ENCODE measurements at regions not wholly inside any gene's neighbourhood (a gene's known extent, or its start where the extent isn't known, plus 50 kb on each side); places are given as distances from the start of the nearest gene placed in this dataset.

DNA sequence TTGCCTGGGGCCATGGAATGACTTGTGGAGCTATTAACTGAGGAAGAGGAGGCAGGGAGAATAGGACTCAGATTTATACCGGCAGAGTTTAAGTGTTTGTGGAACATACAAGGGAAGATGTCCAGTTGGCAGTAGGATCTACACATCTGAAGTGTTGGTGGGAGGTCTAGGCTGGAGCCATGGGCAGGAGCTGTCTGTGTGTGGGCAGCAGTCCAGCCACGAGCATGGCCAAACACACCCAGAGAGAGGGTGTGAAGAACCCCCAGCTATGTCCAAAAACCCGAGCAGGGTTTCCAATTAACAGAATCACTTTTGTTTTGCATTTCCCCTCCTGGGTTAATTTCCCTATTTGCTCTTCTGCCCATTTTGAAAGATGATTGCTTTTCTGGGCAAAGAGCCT is 393.7 kb downstream of the CDK5RAP2 start (continued):
- no peak for TF ChIP-seq REST (IDR thresholded peaks at IDR 0.05)

GRCh38 chr9:120184266-120184665 is 395.7 kb downstream of the CDK5RAP2 start:
- no peaks in the 10 kb centered on the region for H3K36me3 ChIP-seq (ENCODE audit: control insufficient read depth in 4 of 4, insufficient read depth in 3 of 4, low read depth in 1 of 4, low read length in 3 of 4)
- H3K27ac ChIP-seq (ENCODE audit: low read depth in 1 of 2, low read length in 2 of 2), result no peak overlapping the region
- WGBS, result 53% methylated on average over 3 of the region's 3 CpGs
- DNase-seq (ENCODE audit: low spot score), result no peak
- no peaks in the 10 kb centered on the region for H3K4me1 ChIP-seq (ENCODE audit: control insufficient read depth in 4 of 4, insufficient read depth in 4 of 4, low read length in 3 of 4)
- H3K9ac ChIP-seq (ENCODE audit: low read depth in 1 of 2, low read length in 2 of 2), result no peak overlapping the region
- H3K9me3 ChIP-seq (ENCODE audit: control insufficient read depth in 4 of 4, low read length in 3 of 4), result no peaks in the 10 kb centered on the region
- no peak for TF ChIP-seq GABPA (IDR thresholded peaks at IDR 0.05 in 1 of 2, conservative IDR thresholded peaks at IDR 0.05 in 1 of 2)
- TF ChIP-seq FOXA1 (IDR thresholded peaks at IDR 0.05), result no peak
- no peak for TF ChIP-seq RAD21 (IDR thresholded peaks at IDR 0.05)
- TF ChIP-seq HNF4G (IDR thresholded peaks at IDR 0.05), result no peak
- TF ChIP-seq TAF1 (conservative IDR thresholded peaks at IDR 0.05), result no peak
- TF ChIP-seq, protein P1, sequence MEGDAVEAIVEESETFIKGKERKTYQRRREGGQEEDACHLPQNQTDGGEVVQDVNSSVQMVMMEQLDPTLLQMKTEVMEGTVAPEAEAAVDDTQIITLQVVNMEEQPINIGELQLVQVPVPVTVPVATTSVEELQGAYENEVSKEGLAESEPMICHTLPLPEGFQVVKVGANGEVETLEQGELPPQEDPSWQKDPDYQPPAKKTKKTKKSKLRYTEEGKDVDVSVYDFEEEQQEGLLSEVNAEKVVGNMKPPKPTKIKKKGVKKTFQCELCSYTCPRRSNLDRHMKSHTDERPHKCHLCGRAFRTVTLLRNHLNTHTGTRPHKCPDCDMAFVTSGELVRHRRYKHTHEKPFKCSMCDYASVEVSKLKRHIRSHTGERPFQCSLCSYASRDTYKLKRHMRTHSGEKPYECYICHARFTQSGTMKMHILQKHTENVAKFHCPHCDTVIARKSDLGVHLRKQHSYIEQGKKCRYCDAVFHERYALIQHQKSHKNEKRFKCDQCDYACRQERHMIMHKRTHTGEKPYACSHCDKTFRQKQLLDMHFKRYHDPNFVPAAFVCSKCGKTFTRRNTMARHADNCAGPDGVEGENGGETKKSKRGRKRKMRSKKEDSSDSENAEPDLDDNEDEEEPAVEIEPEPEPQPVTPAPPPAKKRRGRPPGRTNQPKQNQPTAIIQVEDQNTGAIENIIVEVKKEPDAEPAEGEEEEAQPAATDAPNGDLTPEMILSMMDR (IDR thresholded peaks at IDR 0.05; ENCODE audit: low read depth, low read length, missing input control), result no peak
- TF ChIP-seq, protein P2, sequence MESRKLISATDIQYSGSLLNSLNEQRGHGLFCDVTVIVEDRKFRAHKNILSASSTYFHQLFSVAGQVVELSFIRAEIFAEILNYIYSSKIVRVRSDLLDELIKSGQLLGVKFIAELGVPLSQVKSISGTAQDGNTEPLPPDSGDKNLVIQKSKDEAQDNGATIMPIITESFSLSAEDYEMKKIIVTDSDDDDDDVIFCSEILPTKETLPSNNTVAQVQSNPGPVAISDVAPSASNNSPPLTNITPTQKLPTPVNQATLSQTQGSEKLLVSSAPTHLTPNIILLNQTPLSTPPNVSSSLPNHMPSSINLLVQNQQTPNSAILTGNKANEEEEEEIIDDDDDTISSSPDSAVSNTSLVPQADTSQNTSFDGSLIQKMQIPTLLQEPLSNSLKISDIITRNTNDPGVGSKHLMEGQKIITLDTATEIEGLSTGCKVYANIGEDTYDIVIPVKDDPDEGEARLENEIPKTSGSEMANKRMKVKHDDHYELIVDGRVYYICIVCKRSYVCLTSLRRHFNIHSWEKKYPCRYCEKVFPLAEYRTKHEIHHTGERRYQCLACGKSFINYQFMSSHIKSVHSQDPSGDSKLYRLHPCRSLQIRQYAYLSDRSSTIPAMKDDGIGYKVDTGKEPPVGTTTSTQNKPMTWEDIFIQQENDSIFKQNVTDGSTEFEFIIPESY (IDR thresholded peaks at IDR 0.05), result no peak
- TF ChIP-seq YY1 (IDR thresholded peaks at IDR 0.05), result no peak
- no peak for TF ChIP-seq MAX (IDR thresholded peaks at IDR 0.05)
- TF ChIP-seq NR2F2 (IDR thresholded peaks at IDR 0.05), result no peak
- TF ChIP-seq RXRA (IDR thresholded peaks at IDR 0.05), result no peak
- TF ChIP-seq JUND (IDR thresholded peaks at IDR 0.05), result no peak
- no peak for TF ChIP-seq FOXA2 (IDR thresholded peaks at IDR 0.05)
- no peak for TF ChIP-seq EGR1 (IDR thresholded peaks at IDR 0.05; ENCODE audit: low read depth in 2 of 2)
- TF ChIP-seq HNF4A (conservative IDR thresholded peaks at IDR 0.05), result no peak
- TF ChIP-seq ATF3 (IDR thresholded peaks at IDR 0.05), result no peak
- no peak for TF ChIP-seq SP1 (IDR thresholded peaks at IDR 0.05)
- no peak for TF ChIP-seq REST (IDR thresholded peaks at IDR 0.05)
- H3K4me3 ChIP-seq (ENCODE audit: low read depth in 1 of 3, low read length in 3 of 3), result no peak overlapping the region
- peaks cover 0 to 2% (median 0%) of the 10 kb centered on the region in 4 donors for H3K27me3 ChIP-seq (ENCODE audit: control insufficient read depth in 4 of 4, insufficient read depth in 4 of 4, low read length in 3 of 4)

Data from liver (tissue), 8 donors.